ENCODE measurements at regions not wholly inside any gene's neighbourhood (a gene's known extent, or its start where the extent isn't known, plus 50 kb on each side); places are given as distances from the start of the nearest gene placed in this dataset.

DNA sequence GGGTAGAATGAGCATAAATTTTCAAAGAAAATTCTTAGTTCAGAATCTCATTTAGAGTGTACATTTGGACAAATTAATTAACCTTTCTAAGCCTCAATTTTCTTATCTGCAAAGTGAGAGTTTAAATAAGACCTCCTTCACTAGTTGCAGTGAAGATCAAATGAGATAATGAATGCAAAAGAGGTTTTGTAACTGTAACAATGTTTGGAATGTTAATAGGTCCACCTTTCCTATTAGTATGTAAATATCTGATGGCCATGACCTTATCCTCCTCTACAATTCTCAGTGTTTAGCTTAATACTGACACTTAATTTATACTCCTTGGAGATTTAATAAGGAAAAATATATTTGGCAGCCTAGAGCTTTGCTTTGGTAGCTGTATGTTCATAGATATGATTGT, 138.8 kb downstream of the GABRG1 start:
- H3K36me3 Mint-ChIP-seq (ENCODE audit: low read depth), result no peaks in the 10 kb centered on the region
- H3K9me3 Mint-ChIP-seq, result peaks cover 15% of the 10 kb centered on the region
- H3K27ac Mint-ChIP-seq, result no peak overlapping the region
- DNase-seq (ENCODE audit: low spot score), result no peak
- no peaks in the 10 kb centered on the region for H3K4me1 Mint-ChIP-seq (ENCODE audit: low read depth)
- H3K27me3 Mint-ChIP-seq (ENCODE audit: low read depth), result no peaks in the 10 kb centered on the region
- no peak overlapping the region for H3K4me3 Mint-ChIP-seq

DNA sequence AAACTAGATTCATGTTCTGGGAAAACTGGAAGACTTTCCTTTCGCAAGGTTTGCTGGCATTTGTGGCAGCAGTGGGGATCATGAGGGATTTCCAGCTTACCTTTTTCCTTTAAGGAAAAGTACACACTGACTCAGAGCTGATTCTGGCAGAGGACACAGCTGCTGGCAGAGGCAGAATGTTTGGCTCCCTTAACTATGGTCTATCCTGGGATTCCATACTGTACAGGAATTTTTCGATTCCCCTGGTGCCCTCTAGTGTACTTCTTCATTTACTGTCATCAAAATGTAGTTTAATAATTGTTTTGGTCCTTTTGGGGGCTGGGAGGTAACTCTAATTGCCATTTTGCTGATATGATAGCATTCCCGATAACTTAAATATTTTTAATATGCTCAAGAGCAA, 152.7 kb downstream of the GABRG1 start:
- no peak for DNase-seq (ENCODE audit: low spot score)
- no peak overlapping the region for H3K27ac Mint-ChIP-seq
- no peaks in the 10 kb centered on the region for H3K36me3 Mint-ChIP-seq (ENCODE audit: low read depth)
- H3K4me1 Mint-ChIP-seq (ENCODE audit: low read depth), result no peaks in the 10 kb centered on the region
- H3K4me3 Mint-ChIP-seq, result no peak overlapping the region
- no peaks in the 10 kb centered on the region for H3K27me3 Mint-ChIP-seq (ENCODE audit: low read depth)
- peaks cover 41% of the 10 kb centered on the region for H3K9me3 Mint-ChIP-seq

DNA sequence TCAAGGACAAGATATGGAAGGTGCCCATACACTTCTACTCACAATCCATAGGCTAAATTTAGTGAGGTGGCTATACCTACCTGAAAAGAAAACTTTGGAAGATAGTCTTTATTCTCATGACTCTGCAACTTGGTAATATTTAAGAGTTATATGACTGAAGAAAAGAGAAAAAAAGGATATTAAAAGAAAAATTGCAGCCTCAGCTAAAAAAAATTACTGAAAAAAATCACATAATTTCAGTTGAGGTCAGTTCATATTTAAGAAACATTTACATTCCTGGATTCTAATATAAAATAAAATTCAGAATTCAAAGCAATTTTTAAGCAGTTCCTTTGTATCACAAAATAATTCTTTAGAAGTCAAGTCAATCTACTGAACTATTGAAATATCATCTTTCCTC, 166.5 kb downstream of the GABRG1 start:
- no peak for DNase-seq (ENCODE audit: low spot score)
- H3K27ac Mint-ChIP-seq, result no peak overlapping the region
- no peak overlapping the region for H3K4me3 Mint-ChIP-seq
- H3K36me3 Mint-ChIP-seq (ENCODE audit: low read depth), result no peaks in the 10 kb centered on the region
- H3K4me1 Mint-ChIP-seq (ENCODE audit: low read depth), result no peaks in the 10 kb centered on the region
- H3K9me3 Mint-ChIP-seq, result peaks cover 19% of the 10 kb centered on the region
- H3K27me3 Mint-ChIP-seq (ENCODE audit: low read depth), result no peaks in the 10 kb centered on the region

DNA sequence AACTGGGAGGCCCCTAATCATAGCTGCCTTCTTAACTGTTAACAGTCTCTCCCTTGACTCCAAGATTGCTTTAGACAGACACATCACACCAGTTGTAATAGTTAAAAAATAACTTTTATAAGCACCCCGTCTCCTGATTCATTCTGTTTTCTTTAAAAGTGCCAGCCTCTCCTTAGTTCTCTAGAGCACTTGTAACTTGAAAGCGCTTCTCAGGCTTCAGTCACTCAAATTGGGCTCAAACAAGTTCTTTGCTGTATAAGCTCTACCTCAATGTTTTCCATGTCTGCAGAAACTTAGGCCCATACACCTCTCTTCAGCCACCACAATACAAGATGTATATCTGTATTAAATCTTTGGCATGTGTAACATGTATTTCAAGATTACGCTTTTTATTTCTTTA, 169.6 kb downstream of the GABRG1 start:
- no peaks in the 10 kb centered on the region for H3K36me3 Mint-ChIP-seq (ENCODE audit: low read depth)
- no peaks in the 10 kb centered on the region for H3K4me1 Mint-ChIP-seq (ENCODE audit: low read depth)
- H3K4me3 Mint-ChIP-seq, result no peak overlapping the region
- no peak for DNase-seq (ENCODE audit: low spot score)
- H3K9me3 Mint-ChIP-seq, result peaks cover 12% of the 10 kb centered on the region
- H3K27ac Mint-ChIP-seq, result no peak overlapping the region
- H3K27me3 Mint-ChIP-seq (ENCODE audit: low read depth), result no peaks in the 10 kb centered on the region

DNA sequence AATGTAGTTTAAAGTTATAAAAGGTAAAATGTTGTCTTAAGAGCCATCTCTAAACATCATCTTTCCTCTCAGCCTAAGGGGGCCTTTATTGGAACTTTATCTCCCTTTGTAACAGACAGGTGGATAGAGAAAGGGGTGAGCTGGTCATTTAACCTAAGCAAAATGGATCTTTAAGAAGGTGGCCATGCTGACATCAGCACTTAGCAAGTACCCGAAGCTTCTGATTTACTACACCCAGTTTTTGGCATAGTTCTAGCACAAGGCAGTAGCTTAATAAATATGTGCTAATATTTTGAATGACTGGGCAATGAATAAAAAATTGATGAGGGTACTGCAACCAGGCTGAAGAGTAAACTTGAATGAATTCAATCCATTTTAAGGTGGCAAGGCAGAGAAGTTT, 172.7 kb downstream of the GABRG1 start:
- DNase-seq (ENCODE audit: low spot score), result no peak
- no peaks in the 10 kb centered on the region for H3K27me3 Mint-ChIP-seq (ENCODE audit: low read depth)
- H3K4me3 Mint-ChIP-seq, result no peak overlapping the region
- H3K4me1 Mint-ChIP-seq (ENCODE audit: low read depth), result no peaks in the 10 kb centered on the region
- H3K9me3 Mint-ChIP-seq, result peaks cover 22% of the 10 kb centered on the region
- H3K27ac Mint-ChIP-seq, result no peak overlapping the region
- no peaks in the 10 kb centered on the region for H3K36me3 Mint-ChIP-seq (ENCODE audit: low read depth)

DNA sequence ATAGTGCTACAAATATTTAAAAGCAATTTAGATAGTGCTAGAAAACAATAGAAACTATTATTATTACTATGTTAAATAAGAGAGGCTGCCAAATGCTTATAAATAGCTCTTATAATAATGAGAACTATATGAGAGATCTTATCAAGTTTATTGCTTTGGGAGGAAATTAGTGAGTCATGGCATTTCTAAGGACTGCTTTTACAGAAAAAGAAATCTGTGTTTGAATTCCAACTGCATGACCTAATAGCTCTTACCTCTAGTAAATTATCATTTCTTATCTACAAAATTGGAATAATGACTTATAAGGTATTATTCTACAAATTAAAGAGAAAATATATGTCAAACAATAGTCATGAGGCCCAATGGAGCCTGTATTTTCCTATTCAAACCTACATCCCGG, 177.2 kb downstream of the GABRG1 start:
- Mint-ChIP-seq H3K27ac (no peak overlapping the region), H3K27me3 (ENCODE audit: low read depth) (no peaks in the 10 kb centered on the region), H3K4me1 (ENCODE audit: low read depth) (no peaks in the 10 kb centered on the region), H3K9me3 (peaks cover 10% of the 10 kb centered on the region), H3K4me3 (no peak overlapping the region), H3K36me3 (ENCODE audit: low read depth) (no peaks in the 10 kb centered on the region)
- no peak for DNase-seq (ENCODE audit: low spot score)

DNA sequence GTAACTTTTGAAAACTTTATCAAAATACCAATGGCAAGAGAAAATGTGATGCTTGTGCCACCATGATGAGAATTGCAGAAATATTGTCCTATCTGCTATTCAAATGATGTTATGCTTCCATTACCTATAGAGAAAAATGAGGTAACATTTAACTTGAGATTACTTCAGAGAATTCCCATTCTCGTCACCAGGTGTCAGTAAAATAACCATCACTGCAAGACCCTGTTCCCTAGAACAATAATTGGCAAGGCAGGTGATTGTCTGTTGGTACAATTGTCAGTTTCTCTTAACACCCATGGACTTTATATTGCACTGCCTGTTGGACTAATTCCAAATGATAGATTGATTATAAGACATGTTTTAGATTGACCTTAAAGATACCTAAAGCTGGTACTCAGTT, 179.9 kb downstream of the GABRG1 start:
- Mint-ChIP-seq H3K36me3 (ENCODE audit: low read depth) (no peaks in the 10 kb centered on the region), H3K9me3 (peaks cover 16% of the 10 kb centered on the region), H3K27ac (no peak overlapping the region), H3K4me3 (no peak overlapping the region), H3K27me3 (ENCODE audit: low read depth) (no peaks in the 10 kb centered on the region), H3K4me1 (ENCODE audit: low read depth) (no peaks in the 10 kb centered on the region)
- no peak for DNase-seq (ENCODE audit: low spot score)

DNA sequence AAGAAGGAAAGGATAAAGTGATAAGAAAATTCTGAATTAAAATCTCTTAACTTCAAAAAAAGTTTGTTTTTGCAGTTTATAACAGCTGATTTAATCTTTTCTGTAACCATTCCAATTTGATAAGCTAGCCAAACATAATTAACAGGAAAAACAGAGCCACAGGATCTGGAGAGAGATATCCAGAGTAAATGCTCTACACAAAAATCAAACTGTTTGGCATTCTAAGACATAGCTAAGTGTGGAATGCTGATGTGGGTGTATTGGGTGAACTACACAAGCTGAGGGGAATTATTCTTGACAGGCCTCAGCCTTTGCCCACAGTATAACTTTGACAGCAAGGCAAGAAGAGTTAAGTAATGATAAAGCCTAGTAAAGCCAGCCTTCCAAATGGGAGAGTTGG, 184.8 kb downstream of the GABRG1 start:
- no peak for DNase-seq (ENCODE audit: low spot score)
- H3K4me3 Mint-ChIP-seq, result no peak overlapping the region
- no peaks in the 10 kb centered on the region for H3K36me3 Mint-ChIP-seq (ENCODE audit: low read depth)
- H3K27ac Mint-ChIP-seq, result no peak overlapping the region
- H3K4me1 Mint-ChIP-seq (ENCODE audit: low read depth), result no peaks in the 10 kb centered on the region
- no peaks in the 10 kb centered on the region for H3K27me3 Mint-ChIP-seq (ENCODE audit: low read depth)
- peaks cover 6% of the 10 kb centered on the region for H3K9me3 Mint-ChIP-seq

DNA sequence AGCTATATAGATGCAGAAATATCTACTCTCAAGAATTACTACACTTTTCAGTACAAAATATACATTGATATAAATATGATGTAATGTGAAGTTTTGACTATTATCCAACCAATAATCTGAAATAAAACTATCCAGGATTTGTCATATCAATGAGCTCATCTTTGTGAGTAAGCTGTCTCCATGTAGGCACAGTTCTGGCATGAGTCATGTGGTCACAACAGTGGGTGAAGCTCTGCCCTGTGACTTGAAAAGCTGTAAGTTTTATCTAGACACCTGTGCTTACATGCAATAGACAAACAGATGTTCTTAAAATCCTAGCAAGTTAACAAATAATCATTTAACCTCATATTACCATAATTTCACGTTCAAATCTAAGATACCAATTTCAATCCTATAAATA, 192.7 kb downstream of the GABRG1 start:
- H3K4me1 Mint-ChIP-seq (ENCODE audit: low read depth), result no peaks in the 10 kb centered on the region
- H3K9me3 Mint-ChIP-seq, result no peaks in the 10 kb centered on the region
- H3K27me3 Mint-ChIP-seq (ENCODE audit: low read depth), result no peaks in the 10 kb centered on the region
- no peak for DNase-seq (ENCODE audit: low spot score)
- no peak overlapping the region for H3K4me3 Mint-ChIP-seq
- H3K27ac Mint-ChIP-seq, result no peak overlapping the region
- H3K36me3 Mint-ChIP-seq (ENCODE audit: low read depth), result no peaks in the 10 kb centered on the region

DNA sequence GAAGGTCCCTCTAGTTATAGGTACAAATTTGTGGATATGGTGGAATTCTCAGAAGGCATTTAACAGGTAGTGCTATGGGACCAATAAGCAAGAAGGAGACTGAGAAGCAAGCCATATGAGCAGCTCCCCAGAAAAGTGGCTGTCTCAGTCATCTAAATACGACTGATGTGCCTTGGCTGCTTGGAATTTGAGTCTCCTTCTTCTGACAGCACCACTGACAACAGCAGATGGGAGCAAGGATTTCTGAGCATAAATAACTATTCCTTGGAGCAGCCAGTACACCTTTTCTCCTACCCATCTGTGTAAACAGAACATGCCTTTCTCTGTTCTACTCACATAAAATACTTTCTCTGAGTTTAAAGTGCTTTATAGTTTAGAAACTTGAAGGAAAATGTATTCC, 196.2 kb downstream of the GABRG1 start:
- no peak overlapping the region for H3K4me3 Mint-ChIP-seq
- H3K27ac Mint-ChIP-seq, result no peak overlapping the region
- no peaks in the 10 kb centered on the region for H3K4me1 Mint-ChIP-seq (ENCODE audit: low read depth)
- H3K9me3 Mint-ChIP-seq, result peaks cover 7% of the 10 kb centered on the region
- no peaks in the 10 kb centered on the region for H3K36me3 Mint-ChIP-seq (ENCODE audit: low read depth)
- DNase-seq (ENCODE audit: low spot score), result no peak
- H3K27me3 Mint-ChIP-seq (ENCODE audit: low read depth), result no peaks in the 10 kb centered on the region

DNA sequence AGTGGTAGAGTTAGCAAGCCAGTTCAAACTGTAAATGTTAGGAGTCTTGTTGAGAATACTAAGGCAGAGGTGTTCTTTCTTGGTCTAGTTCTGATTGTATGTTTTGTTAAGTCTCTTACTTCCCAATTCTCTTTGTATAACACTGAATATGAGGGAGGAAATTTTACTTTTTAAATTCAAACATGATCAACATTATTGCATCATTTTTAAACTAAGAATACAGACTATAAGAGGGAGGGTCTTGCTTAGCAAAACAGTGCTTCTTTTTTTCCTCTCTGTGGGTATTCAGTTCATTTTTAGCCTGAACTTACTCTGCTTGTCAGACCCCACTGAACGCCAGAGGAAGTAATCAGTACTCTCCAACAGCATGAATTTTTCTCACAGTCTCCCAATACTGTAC, 198.0 kb downstream of the GABRG1 start:
- no peaks in the 10 kb centered on the region for H3K36me3 Mint-ChIP-seq (ENCODE audit: low read depth)
- H3K27me3 Mint-ChIP-seq (ENCODE audit: low read depth), result no peaks in the 10 kb centered on the region
- H3K27ac Mint-ChIP-seq, result no peak overlapping the region
- H3K9me3 Mint-ChIP-seq, result peaks cover 7% of the 10 kb centered on the region
- no peaks in the 10 kb centered on the region for H3K4me1 Mint-ChIP-seq (ENCODE audit: low read depth)
- no peak overlapping the region for H3K4me3 Mint-ChIP-seq
- no peak for DNase-seq (ENCODE audit: low spot score)

DNA sequence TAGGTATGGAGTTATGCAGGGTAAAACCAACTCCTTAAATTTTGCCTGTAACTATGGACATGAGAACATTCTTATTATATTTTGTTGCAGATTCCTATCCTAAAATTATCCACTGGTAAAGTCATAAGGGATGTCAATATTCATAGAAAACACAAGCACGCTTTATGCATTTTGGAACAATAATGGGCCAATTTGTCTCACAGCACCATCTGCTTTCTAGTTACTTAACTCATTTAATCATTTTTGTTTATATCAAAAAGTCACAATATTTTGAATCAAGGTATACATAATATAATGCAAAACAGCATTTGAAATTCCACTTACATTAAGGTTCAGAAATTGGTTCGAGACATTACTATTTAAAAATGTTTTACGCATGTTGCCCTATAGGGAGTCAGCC, 203.0 kb downstream of the GABRG1 start:
- Mint-ChIP-seq H3K4me3 (no peak overlapping the region), H3K36me3 (ENCODE audit: low read depth) (no peaks in the 10 kb centered on the region), H3K27me3 (ENCODE audit: low read depth) (no peaks in the 10 kb centered on the region), H3K4me1 (ENCODE audit: low read depth) (no peaks in the 10 kb centered on the region), H3K27ac (no peak overlapping the region), H3K9me3 (peaks cover 9% of the 10 kb centered on the region)
- DNase-seq (ENCODE audit: low spot score), result no peak

DNA sequence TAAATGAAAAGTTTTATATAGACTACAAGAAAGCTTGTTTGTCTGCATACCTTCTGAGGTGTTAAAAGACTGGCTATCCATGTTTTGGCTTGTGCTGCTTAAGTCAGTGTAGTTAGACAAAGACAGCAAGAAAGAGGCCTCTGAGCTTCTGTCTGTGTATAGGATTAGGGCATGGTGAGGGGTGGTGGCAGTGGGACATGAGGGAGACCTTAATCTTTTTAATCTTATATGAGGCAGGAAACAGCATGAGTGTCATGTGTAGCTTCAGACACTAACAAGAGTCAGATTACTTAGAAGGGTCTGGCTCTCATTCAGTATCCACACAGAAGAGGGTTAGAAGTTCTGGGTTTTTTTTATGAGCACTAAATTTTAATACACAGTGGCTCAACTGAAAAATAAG, 213.3 kb downstream of the GABRG1 start:
- H3K9me3 Mint-ChIP-seq, result peaks cover 29% of the 10 kb centered on the region
- H3K4me3 Mint-ChIP-seq, result no peak overlapping the region
- no peaks in the 10 kb centered on the region for H3K36me3 Mint-ChIP-seq (ENCODE audit: low read depth)
- DNase-seq (ENCODE audit: low spot score), result no peak
- H3K27ac Mint-ChIP-seq, result no peak overlapping the region
- no peaks in the 10 kb centered on the region for H3K4me1 Mint-ChIP-seq (ENCODE audit: low read depth)
- H3K27me3 Mint-ChIP-seq (ENCODE audit: low read depth), result no peaks in the 10 kb centered on the region

DNA sequence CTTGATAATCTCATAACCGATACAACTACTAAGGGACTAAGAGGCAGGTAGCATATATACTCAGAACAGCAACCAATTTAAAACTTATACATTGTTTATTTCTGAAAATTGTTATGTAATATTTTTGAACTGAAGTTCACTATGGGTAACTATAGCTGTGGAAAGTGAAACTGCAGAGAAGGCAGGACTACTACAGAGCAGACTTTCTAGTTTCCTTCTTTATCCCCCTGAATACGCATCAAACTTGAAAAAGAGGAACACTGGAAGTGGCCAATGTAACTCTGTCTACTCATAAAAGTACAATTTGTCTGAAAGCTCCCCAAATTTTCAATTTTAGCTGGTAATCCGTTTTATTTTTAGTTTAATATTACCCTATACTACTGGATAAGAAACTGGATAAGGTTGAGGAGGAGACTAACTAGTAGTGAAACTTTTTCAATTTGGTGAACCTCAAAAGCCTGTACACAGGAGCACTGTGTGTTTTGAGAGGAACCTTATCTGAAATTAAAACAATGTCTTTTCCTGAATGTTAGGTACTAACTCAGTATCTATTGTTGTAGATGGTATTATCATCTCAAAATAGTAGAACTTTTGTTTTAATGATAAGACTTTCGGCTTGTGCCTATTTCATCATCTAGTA, 225.8 kb downstream of the GABRG1 start:
- H3K9me3 Mint-ChIP-seq, result peaks cover 27% of the 10 kb centered on the region
- H3K4me1 Mint-ChIP-seq (ENCODE audit: low read depth), result no peaks in the 10 kb centered on the region
- no peaks in the 10 kb centered on the region for H3K27me3 Mint-ChIP-seq (ENCODE audit: low read depth)
- H3K36me3 Mint-ChIP-seq (ENCODE audit: low read depth), result no peaks in the 10 kb centered on the region
- no peak for DNase-seq (ENCODE audit: low spot score)
- no peak overlapping the region for H3K27ac Mint-ChIP-seq
- H3K4me3 Mint-ChIP-seq, result no peak overlapping the region

DNA sequence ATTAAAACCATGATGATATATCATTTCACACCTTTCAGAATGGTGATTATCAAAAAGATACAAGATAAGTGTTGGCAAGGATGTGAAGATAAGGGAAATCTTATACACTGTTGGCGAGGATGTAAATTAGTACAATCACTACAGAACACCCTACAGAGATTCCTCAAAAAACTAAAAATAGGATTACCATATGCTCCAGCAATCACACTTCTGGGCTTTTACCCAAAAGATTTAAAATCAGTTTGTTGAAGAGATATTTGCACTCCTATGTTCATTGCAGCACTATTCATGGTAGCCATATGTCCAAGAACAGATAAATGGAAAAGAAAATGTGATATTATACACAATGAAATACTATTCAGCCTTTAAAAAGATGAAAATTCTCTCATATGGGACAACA, 240.4 kb downstream of the GABRG1 start:
- no peaks in the 10 kb centered on the region for H3K36me3 Mint-ChIP-seq (ENCODE audit: low read depth)
- H3K4me3 Mint-ChIP-seq, result no peak overlapping the region
- no peaks in the 10 kb centered on the region for H3K27me3 Mint-ChIP-seq (ENCODE audit: low read depth)
- peaks cover 41% of the 10 kb centered on the region for H3K9me3 Mint-ChIP-seq
- DNase-seq (ENCODE audit: low spot score), result no peak
- no peaks in the 10 kb centered on the region for H3K4me1 Mint-ChIP-seq (ENCODE audit: low read depth)
- H3K27ac Mint-ChIP-seq, result no peak overlapping the region

All from T-helper 2 cell treated with Interferon-gamma antibody and Interleukin-4, amounts not matched to agents 5 μg/mL and 100 μg/mL, for 36 hours (primary cell).